GM18498 (cell line): ENCODE measurements at regions not wholly inside any gene's neighbourhood (a gene's known extent, or its start where the extent isn't known, plus 50 kb on each side); places are given as distances from the start of the nearest gene placed in this dataset.
"Not testable (repeated sequence)": the region's sequence is repeated elsewhere in the genome, so short reads cannot be mapped to it uniquely, and the experiment has no call there.

Source experiments
- ATAC-seq: cut with Tn5 transposase; IDR thresholded peaks from one replicate; pipeline ENCODE4 v1.9.1; 2021; ENCODE audit warnings: mild to moderate bottlenecking, moderate library complexity; ENCODE audit not compliant: unreplicated experiment

GRCh38 chr9:41273549-41274267 lies 84.6 kb upstream of the ZNG1F start:
- ATAC-seq = peak; percentile 100

DNA sequence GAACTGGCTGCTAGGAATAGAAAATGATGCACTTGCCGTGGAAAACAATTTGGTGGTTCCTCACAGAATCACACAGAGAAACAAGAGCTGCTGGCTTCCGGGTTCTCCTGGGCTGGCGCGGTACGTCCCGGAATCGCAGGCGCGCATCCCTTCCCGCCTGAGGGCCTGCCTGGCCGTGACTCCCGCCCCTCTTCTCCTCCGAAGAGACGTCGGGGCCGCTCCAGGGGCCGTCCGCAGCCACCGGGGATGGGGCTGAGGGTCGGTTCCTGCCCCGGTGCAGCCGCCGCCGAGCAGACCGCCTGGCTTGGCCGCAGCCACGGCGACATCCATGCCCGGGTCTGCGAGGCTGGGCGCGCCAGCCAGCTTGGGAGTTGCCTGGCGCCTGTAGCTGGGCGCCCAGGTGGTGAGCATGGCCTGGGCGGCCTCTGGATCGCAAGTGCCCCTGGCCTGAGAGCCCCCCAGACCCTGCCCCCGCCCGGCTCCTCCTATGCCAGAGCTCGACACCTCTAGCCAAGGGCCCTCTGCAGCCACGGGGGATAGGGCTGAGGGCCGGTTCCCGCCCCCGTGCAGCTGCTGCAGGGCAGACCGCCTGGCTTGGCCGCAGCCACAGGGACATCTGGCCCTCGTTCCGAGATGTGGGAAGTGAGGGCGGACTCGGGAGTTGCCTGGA lies 83.9 kb upstream of the ZNG1F start:
- ATAC-seq = peak; percentile 30

GRCh38 chr9:41270992-41271391 lies 81.9 kb upstream of the ZNG1F start:
- not testable (repeated sequence) for ATAC-seq

GRCh38 chr9:41269471-41269870 lies 80.4 kb upstream of the ZNG1F start:
- ATAC-seq = not testable (repeated sequence)

GRCh38 chr9:41269054-41269453 lies 79.9 kb upstream of the ZNG1F start:
- ATAC-seq = not testable (repeated sequence)

DNA sequence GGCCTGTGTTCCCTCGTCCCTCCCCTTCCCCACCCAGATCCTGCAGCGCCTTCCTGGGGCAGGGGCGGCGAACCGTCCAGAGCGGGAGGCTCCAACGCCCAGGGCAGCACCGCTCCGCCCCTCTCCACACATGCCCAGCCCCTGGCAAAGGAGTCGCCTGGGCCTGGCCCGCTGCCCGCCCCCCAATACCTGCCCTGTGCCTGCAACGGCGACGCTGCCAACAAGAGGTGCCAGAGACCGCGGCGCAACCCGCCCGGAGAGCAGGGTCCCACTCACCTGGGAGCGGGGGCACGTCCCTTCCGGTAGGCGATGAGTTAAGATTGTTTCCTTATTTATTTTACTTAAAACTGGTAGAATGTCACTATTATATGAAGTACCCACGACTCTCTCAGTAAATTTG lies 77.5 kb upstream of the ZNG1F start:
- not testable (repeated sequence) for ATAC-seq

- not testable (repeated sequence) for ATAC-seq
Observed at GRCh38 chr9:41266000-41266399, 76.9 kb upstream of the ZNG1F start.

GRCh38 chr9:41251973-41252372 lies 62.9 kb upstream of the ZNG1F start:
- not testable (repeated sequence) for ATAC-seq

GRCh38 chr9:41251101-41251500 lies 62.0 kb upstream of the ZNG1F start:
- not testable (repeated sequence) for ATAC-seq

GRCh38 chr9:41246702-41247101 lies 57.6 kb upstream of the ZNG1F start:
- ATAC-seq = not testable (repeated sequence)
